GM12892 (cell line): ENCODE measurements at regions not wholly inside any gene's neighbourhood (a gene's known extent, or its start where the extent isn't known, plus 50 kb on each side); places are given as distances from the start of the nearest gene placed in this dataset.

Experiments
- POLR2A ChIP-seq: IDR thresholded peaks from 2 replicates; pipeline ENCODE4 v1.6.1; 2011; ENCODE audit warnings: low read depth, low read length, control low read depth
- POLR2AphosphoS5 ChIP-seq: IDR thresholded peaks from 2 replicates; pipeline ENCODE4 v1.6.1; 2011; ENCODE audit warnings: low read depth, low read length, control low read depth
- TAF1 ChIP-seq: IDR thresholded peaks from 2 replicates; pipeline ENCODE4 v1.6.1; 2011; ENCODE audit warnings: low read depth, mild to moderate bottlenecking, control low read depth, low read length, borderline replicate concordance

GRCh38 chr9:126058591-126058990 is 268.0 kb upstream of the MVB12B start:
- TF ChIP-seq POLR2AphosphoS5 (no peak), POLR2A (no peak), TAF1 (no peak)
